Duodenal mucosa (tissue), 2 donors: ENCODE measurements at regions not wholly inside any gene's neighbourhood (a gene's known extent, or its start where the extent isn't known, plus 50 kb on each side); places are given as distances from the start of the nearest gene placed in this dataset.
"Not testable (repeated sequence)": the region's sequence is repeated elsewhere in the genome, so short reads cannot be mapped to it uniquely, and the experiment has no call there.

Experiments used
- H3K27ac ChIP-seq: one replicate; pipeline ENCODE4 v1.7.0; 2013; ENCODE audit warnings: low read depth, low read length
- H3K27me3 ChIP-seq, 2 donors: one replicate each; pipeline ENCODE4 v1.7.0; 2013; ENCODE audit warnings: low read length in 2 of 2, control low read depth in 1 of 2; ENCODE audit not compliant: insufficient read depth in 2 of 2, control insufficient read depth in 1 of 2
- H3K36me3 ChIP-seq, 2 donors: one replicate each; pipeline ENCODE4 v1.7.0; 2013; ENCODE audit warnings: low read length in 2 of 2, control low read depth in 1 of 2; ENCODE audit not compliant: insufficient read depth in 2 of 2, control insufficient read depth in 1 of 2
- H3K4me1 ChIP-seq, 2 donors: one replicate each; pipeline ENCODE4 v1.7.0; 2013; ENCODE audit warnings: low read length in 2 of 2, control low read depth in 1 of 2; ENCODE audit not compliant: insufficient read depth in 2 of 2, control insufficient read depth in 1 of 2
- H3K4me3 ChIP-seq, 2 donors: one replicate each; pipeline ENCODE4 v1.7.0; 2013; ENCODE audit warnings: low read length in 2 of 2, low read depth in 1 of 2
- H3K9ac ChIP-seq, 2 donors: one replicate each; pipeline ENCODE4 v1.7.0; 2013; ENCODE audit warnings: low read length in 2 of 2, low read depth in 1 of 2
- H3K9me3 ChIP-seq, 2 donors: one replicate each; pipeline ENCODE4 v1.7.0; 2013; ENCODE audit warnings: low read length in 2 of 2, control low read depth in 1 of 2; ENCODE audit not compliant: control insufficient read depth in 1 of 2

DNA sequence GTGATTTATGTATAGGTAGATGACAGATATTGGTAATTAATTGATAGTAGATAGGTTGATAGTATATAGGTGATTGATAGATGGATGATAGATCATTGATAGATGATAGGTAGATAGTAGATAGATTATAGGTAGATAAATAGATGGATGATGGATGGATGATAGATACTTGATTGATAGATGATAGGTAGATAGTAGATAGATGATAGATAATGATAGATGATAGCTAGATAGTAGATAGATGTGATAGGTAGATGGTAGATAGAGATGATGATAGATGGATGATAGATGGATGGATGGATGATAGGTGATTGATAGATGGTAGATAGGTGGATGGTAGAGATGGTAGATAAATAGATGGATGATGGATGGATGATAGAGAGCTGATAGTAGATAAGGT lies 62.0 kb upstream of the SAMD11 start:
- Histone ChIP-seq H3K27ac (no peak overlapping the region), H3K4me3 (no peak overlapping the region), H3K9ac (no peak overlapping the region), H3K27me3 (no peaks in the 10 kb centered on the region), H3K36me3 (no peaks in the 10 kb centered on the region), H3K4me1 (peaks cover 0 to 4% of the 10 kb centered on the region in 2 donors), H3K9me3 (no peaks in the 10 kb centered on the region)

DNA sequence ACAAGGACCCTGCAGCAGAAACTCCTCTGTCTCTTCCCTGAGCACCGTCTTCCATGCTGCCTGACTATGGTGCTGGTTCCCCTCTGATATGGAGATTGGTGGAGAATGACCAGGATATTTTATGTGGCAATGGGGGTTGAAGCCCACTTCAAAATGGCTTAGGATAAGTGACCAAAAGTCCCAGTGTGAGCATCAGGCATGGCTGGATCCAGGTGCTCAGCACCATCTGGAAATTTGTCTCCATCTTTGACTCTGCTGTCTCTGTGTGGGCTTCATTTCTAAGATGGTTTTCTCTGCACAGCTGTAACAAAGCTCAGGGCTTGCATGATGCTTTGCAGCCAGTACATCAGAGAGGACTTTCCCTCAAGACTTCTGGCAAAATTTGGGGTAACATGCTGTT lies 61.1 kb upstream of the SAMD11 start:
- not testable (repeated sequence) for H3K27me3 ChIP-seq, H3K9me3 ChIP-seq, H3K36me3 ChIP-seq, H3K27ac ChIP-seq, H3K9ac ChIP-seq, H3K4me1 ChIP-seq, H3K4me3 ChIP-seq

DNA sequence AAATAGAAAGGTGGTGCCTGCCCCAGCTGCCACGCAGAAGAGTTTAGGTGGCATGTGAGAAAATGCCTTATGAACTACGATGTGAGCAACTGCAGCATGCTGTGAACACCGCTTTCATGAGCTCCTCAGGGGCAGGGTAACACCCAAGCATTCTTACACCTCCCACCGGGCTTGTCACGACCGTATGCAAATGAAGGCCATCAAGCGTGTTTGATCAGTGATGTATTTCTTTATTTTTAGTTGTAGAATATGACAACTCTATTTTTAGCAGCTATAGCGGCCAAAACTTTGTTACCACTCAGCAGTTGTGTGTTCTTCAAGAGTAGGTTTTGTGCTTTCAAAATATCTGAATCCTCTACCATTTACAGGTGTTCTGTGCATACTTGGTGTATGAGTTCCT lies 58.1 kb upstream of the SAMD11 start:
- not testable (repeated sequence) for H3K9ac ChIP-seq, H3K4me1 ChIP-seq, H3K36me3 ChIP-seq, H3K27ac ChIP-seq, H3K4me3 ChIP-seq, H3K27me3 ChIP-seq, H3K9me3 ChIP-seq

DNA sequence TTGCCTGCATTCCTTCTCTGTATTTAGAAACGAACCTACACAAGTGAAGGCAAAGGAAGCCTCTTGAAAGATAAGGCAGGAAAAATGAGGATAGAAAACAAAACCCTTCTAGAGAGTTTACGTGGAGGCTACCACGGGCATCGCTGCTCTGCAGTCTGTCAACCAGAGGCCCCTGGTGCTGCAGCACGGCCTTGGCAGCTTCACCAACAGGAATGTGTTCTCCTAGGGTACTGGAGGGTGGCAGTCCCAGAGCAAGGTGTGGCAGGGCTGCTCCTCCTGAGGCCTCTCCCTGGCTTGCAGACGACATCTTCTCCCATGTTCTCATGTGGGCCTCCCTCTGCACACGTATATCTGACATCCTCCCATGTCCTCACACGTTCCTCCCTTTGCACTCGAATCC lies 57.6 kb upstream of the SAMD11 start:
- Histone ChIP-seq H3K4me3 (no peak overlapping the region), H3K36me3 (no peaks in the 10 kb centered on the region), H3K27me3 (peaks cover 0 to 4% of the 10 kb centered on the region in 2 donors), H3K4me1 (no peaks in the 10 kb centered on the region), H3K27ac (no peak overlapping the region), H3K9me3 (no peaks in the 10 kb centered on the region), H3K9ac (no peak overlapping the region)

DNA sequence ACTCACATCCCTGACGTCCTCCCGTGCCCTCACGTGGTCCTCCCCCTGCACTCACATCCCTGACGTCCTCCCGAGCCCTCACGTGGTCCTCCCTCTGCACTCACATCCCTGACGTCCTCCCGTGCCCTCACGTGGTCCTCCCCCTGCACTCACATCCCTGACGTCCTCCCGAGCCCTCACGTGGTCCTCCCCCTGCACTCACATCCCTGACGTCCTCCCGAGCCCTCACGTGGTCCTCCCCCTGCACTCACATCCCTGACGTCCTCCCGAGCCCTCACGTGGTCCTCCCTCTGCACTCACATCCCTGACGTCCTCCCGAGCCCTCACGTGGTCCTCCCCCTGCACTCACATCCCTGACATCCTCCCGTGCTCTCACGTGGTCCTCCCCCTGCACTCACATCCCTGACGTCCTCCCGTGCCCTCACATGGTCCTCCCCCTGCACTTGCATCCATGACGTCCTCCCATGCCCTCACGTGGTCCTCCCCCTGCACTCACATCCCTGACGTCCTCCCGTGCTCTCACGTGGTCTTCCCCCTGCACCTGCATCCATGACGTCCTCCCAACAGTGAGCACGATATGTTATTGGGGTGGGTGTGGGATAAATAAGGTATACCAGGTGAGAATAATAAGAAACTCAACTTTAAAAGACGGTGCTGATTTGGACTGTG lies 57.0 kb upstream of the SAMD11 start:
- H3K27me3 ChIP-seq, H3K4me1 ChIP-seq, H3K27ac ChIP-seq, H3K9ac ChIP-seq, H3K4me3 ChIP-seq, H3K9me3 ChIP-seq, H3K36me3 ChIP-seq: not testable (repeated sequence)

DNA sequence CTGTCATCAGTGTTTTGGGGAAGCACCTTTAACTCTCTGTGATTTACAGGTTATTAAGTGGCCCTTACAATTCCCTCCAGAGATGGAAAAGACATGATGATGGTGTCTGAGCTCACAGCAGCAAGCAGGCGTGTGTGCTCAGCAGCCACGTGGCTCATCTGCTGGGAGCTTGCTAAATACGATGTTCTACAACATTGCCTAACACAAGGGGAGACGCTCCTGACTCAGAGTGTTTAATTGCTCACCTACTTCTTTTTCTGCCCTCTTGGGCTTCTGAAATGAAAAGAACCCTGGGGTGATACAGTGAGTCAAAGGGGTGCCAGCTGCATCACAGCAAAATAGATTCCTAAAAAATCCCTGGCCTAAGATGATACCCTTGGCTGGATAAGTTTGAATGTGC lies 56.2 kb upstream of the SAMD11 start:
- not testable (repeated sequence) for H3K9ac ChIP-seq, H3K4me1 ChIP-seq, H3K27me3 ChIP-seq, H3K27ac ChIP-seq, H3K4me3 ChIP-seq, H3K36me3 ChIP-seq, H3K9me3 ChIP-seq

DNA sequence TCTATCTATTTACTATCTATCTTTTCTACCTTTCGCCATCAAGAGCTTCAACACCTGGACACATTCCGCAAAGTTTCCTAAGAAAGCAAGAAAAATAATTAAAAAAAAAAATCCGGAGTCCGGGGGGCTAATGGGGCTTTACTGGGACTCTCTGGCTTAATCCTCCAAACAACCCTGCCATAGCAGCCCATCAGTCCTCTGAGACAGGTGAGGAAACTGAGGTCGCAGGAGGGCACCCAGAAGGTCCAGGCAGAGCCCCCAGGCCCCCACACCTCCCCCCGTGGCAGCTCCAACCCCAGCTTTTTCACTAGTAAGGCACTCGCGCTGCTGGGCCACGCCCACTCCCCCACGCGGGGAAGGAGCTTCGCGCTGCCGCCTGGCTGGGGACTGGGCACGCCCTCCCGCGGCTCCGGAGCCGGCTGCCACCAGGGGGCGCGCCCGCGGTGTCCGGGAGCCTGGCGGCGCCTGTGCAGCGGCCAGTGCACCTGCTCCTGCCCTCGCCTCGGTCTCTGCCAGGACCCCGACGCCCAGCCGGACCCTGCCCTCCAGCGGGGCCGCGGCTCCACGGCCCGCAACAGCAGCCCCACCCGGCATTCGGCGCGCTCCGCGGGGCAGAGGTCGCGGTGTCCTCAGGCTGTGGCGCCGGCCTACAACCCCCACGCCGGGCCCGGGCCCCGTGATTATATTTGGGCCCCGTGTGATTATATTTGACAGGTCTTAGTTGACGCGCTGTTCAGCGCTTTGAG lies 54.1 kb upstream of the SAMD11 start:
- H3K27ac ChIP-seq = no peak overlapping the region
- H3K36me3 ChIP-seq = no peaks in the 10 kb centered on the region
- H3K4me1 ChIP-seq = no peaks in the 10 kb centered on the region
- H3K9me3 ChIP-seq = no peaks in the 10 kb centered on the region
- H3K9ac ChIP-seq = no peak overlapping the region
- H3K4me3 ChIP-seq = peak overlapping the region in 1 of 2 donors; percentile 40
- H3K27me3 ChIP-seq = peaks cover 0 to 4% of the 10 kb centered on the region in 2 donors
